ENCODE measurements at regions not wholly inside any gene's neighbourhood (a gene's known extent, or its start where the extent isn't known, plus 50 kb on each side); places are given as distances from the start of the nearest gene placed in this dataset.
"Not testable (repeated sequence)": the region's sequence is repeated elsewhere in the genome, so short reads cannot be mapped to it uniquely, and the experiment has no call there.

DNA sequence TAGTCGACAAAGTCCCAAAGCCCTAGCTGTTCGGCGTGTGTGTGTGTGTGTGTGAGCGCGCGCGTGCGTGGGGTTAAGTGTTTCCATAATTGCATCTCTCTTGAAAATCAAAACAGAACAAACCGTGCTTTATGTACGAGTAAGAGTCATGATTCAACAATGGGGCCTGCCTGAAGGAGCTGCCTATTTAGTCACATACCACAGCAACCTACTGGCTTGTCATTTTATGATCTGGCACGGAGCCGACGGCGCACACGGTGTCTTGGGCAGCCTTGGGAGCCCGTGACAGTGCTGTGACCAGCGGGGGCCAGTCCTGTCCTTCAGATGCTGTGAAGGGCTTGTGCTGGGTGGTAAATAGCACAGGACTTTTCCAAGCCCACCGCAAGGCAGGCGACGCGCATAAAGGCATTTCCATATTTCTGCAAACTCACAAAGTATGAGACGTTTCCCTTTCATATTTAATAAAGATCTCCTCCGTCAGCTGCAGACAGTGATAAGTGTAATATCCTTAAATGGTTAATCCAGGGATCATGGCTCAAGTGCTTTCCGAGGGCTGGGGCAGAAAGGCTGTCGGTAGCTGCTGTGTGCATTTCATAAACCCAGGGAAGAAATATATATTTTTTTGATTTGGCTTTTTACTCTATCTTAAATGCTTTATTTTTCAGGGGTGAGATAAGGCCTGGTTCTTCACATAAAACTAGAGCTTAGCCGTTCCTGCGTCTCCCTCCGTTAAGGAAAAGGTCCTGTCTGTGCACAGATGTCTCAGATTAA lies 270.2 kb upstream of the IRX1 start:
- Mint-ChIP-seq H3K27me3 (ENCODE audit: low read depth) (no peaks in the 10 kb centered on the region), H3K27ac (no peak overlapping the region), H3K4me1 (ENCODE audit: low read depth) (no peaks in the 10 kb centered on the region)

DNA sequence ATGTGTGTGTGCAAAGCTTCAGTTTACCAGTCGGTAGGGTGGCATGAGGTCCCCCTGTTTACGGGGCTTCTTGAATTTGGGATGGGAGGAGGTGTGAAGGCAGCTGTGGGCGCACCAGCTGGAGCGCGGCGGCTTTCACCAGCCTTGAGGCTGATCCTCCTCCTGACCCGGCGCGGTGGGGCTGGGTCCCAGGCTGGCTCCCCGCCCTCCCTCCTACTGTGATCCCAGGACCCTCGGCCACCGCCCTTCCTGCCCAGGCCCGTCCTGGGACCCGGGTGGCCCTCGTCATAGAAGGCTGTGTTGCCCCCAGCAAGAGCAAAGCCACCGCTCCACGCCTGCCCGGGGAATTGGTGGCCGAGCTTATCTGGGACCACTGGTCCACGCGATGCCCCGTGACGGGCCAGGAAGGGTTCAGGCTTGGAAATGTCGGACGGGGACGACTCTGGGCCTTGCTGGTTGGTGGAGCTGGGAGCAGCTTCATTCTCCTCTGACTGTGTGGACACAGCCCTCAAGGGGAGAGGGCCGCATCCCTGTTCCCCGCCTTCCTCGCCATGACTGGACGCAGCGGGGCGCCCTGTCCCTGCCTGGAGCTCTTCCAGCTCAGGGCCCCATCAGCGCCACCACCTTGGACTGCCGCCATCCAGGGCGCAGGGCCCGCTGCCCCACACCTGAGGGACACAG lies 271.1 kb upstream of the IRX1 start:
- Mint-ChIP-seq H3K36me3 (ENCODE audit: low read depth) (no peaks in the 10 kb centered on the region), H3K27ac (no peak overlapping the region), H3K4me3 (no peak overlapping the region), H3K4me1 (ENCODE audit: low read depth) (no peaks in the 10 kb centered on the region), H3K9me3 (peaks cover 5% of the 10 kb centered on the region), H3K27me3 (ENCODE audit: low read depth) (no peaks in the 10 kb centered on the region)

More for the DNA sequence above, 270.2 kb upstream of the IRX1 start:
- Mint-ChIP-seq H3K4me3 (no peak overlapping the region), H3K36me3 (ENCODE audit: low read depth) (no peaks in the 10 kb centered on the region), H3K9me3 (peaks cover 5% of the 10 kb centered on the region)

DNA sequence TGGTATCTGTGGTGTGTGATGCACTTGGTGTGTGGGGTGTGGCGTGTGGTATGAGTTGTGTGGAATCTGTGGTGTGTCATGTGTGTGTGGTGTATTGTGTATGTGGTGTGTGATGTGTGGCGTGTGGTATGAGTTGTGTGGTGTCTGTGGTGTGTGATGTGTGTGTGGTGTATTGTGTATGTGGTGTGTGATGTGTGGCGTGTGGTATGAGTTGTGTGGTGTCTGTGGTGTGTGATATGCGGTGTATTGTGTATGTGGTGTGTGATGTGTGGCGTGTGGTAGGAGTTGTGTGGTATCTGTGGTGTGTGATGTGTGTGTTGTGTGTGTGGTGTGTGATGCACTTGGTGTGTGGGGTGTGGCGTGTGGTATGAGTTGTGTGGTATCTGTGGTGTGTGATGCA lies 271.7 kb upstream of the IRX1 start:
- not testable (repeated sequence) for H3K9me3 Mint-ChIP-seq; H3K4me3 Mint-ChIP-seq; H3K27ac Mint-ChIP-seq; H3K27me3 Mint-ChIP-seq (ENCODE audit: low read depth); H3K36me3 Mint-ChIP-seq (ENCODE audit: low read depth); H3K4me1 Mint-ChIP-seq (ENCODE audit: low read depth)

DNA sequence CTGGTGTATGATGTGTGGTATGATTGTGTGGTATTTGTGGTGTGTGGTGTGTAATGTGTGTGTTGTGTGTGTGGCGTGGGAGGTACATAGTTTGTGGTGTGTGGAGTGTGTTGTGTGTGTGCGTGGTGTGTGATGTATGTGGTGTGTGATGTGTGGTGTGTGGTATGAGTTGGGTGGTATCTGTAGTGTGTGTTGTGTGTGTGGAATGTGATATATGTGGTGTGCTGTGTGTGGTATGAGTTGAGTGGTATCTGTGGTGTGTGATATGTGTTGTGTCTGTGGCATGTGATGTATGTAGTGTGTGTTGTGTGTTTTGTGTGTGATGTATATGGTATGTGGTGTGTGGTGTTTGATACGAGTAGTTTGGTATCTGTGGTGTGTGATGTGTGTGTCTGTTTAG lies 272.5 kb upstream of the IRX1 start:
- Mint-ChIP-seq H3K27me3 (ENCODE audit: low read depth) (no peaks in the 10 kb centered on the region), H3K4me1 (ENCODE audit: low read depth) (no peaks in the 10 kb centered on the region), H3K4me3 (no peak overlapping the region), H3K9me3 (peaks cover 5% of the 10 kb centered on the region), H3K36me3 (ENCODE audit: low read depth) (no peaks in the 10 kb centered on the region), H3K27ac (no peak overlapping the region)

DNA sequence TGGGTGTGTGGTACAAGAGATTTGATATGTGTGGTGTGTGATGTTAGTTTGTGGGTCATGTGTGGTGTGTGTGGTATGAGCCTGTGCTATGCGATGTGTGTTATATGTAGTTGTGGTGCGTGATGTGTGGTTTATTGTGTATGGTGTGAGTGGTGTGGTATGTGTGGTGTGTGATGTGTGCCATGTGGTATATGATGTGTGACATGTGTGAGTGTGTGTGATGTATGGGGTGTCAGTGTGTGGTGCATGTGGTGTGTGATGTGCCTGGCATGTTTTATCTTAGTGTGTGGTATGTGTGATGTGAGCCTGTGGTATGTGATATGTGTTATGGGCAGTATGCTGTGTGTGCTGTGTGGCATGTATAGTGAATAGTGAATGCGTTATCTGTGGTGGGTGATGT lies 273.0 kb upstream of the IRX1 start:
- Mint-ChIP-seq H3K9me3 (peaks cover 5% of the 10 kb centered on the region), H3K4me3 (no peak overlapping the region), H3K4me1 (ENCODE audit: low read depth) (no peaks in the 10 kb centered on the region), H3K27ac (no peak overlapping the region), H3K27me3 (ENCODE audit: low read depth) (no peaks in the 10 kb centered on the region), H3K36me3 (ENCODE audit: low read depth) (no peaks in the 10 kb centered on the region)

DNA sequence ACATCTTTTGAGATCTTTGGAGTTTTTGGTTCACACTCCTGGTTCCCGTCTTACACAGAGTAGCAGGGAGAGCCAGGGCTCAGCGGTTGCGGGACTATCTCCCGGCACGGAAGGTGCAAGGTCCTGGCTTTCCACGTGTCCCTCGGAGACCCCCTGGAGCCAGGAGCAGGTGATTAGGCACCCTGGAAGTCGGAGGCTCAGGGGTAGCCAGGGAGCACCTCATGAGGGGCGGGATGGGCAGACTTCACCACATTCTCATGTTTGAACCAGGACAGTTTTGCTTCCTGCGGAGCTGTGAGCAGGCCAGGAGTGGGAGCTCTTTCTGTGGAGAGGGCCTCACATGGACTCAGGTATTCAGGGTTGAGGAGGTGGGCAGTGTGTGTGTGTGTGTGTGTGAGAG lies 273.7 kb upstream of the IRX1 start:
- Mint-ChIP-seq H3K27me3 (ENCODE audit: low read depth) (no peaks in the 10 kb centered on the region), H3K27ac (no peak overlapping the region), H3K36me3 (ENCODE audit: low read depth) (no peaks in the 10 kb centered on the region), H3K9me3 (peaks cover 5% of the 10 kb centered on the region), H3K4me3 (no peak overlapping the region), H3K4me1 (ENCODE audit: low read depth) (no peaks in the 10 kb centered on the region)

DNA sequence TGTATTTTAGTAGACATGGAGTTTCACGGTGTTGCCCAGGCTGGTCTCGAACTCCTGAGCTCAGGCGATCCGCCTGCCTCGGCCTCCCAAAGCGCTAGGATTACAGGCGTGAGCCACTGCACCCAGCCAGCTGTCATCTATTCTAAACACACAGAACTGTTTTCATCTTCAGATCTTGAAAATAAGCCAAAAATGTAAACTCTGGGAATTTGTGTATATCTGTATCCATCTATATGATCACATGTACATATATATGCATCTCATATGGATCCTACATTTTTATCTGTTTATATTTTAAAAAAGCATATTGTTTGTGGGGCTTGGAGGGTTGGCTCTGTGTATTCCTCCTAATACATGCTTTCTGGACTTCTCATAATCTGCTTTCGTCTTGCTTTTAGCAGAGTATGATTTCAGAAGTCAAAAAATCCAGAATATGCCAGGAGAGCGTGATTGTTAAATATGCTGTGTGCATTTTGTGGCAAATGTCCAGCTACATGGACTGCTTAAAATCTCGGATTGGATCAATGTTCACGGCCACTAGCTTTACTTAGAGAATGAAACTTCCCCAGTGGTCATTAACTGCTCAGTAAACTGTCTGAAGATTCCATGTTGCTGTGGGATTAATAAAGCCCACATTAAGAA lies 274.4 kb upstream of the IRX1 start:
- Mint-ChIP-seq H3K9me3 (peaks cover 5% of the 10 kb centered on the region), H3K36me3 (ENCODE audit: low read depth) (no peaks in the 10 kb centered on the region), H3K4me1 (ENCODE audit: low read depth) (no peaks in the 10 kb centered on the region), H3K27me3 (ENCODE audit: low read depth) (no peaks in the 10 kb centered on the region), H3K27ac (no peak overlapping the region), H3K4me3 (no peak overlapping the region)

DNA sequence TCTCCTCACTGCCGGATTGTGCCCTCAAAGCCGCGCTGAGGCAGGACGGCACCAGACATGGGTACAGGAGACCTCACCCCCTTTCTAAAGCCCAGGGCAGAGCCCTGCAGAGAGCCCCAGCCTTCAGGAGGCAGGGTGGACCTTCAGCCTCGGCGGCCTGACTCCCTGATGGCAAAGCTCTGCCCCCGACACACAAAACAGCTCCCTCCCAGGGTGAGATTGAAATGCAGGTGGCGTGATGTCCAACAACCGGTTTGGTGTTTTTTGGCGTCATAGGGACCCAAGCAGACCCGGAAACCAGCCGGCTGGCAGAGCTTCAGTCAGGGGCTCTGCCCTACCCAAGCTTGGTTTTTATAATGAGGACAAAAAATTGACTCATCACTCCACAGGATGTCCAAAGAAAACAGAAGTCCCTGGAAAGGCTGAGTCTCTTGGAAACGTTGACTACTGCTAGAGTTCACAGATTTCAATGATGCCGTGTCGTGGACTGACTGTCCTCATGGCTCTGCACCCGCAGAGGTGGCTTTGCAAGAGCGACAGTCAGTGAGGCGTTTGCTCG lies 275.2 kb upstream of the IRX1 start:
- Mint-ChIP-seq H3K4me3 (no peak overlapping the region), H3K4me1 (ENCODE audit: low read depth) (no peaks in the 10 kb centered on the region), H3K27me3 (ENCODE audit: low read depth) (no peaks in the 10 kb centered on the region), H3K9me3 (peaks cover under 1% of the 10 kb centered on the region), H3K36me3 (ENCODE audit: low read depth) (no peaks in the 10 kb centered on the region), H3K27ac (no peak overlapping the region)

DNA sequence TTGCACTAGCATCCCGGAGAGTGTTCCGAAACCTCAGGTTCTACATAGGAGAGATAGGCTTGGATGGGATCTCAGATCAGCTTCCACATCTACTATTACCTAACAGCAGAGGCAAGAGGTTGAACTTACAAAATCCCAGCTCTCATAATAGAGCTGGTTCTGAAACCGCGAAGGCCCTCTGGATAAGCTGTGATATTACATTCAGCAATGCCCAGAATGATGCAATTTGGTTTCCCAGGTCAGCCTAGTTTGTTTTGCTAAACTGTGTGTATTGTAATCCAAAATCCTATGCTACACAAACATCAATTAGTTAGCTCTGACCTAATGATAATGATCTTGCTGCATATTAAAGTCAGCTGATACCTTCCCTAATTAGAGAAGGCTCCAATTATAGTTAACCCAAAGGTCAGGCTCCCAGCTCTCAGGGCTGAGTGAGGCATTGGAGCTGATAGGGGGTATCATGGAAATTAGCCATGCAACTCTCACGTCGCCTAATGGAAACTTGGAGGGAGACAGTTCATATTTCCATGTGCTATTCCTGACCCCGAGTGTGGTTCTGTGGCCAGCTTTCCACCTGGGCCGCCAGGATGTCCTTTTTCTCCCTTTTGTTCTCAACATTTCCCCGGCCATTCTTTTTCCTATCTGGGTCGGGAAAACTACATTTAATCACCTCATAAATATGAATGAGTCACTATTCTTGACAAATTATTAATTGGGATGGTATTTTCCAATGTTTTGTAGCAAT lies 278.4 kb upstream of the IRX1 start:
- no peaks in the 10 kb centered on the region for H3K27me3 Mint-ChIP-seq (ENCODE audit: low read depth)
- H3K9me3 Mint-ChIP-seq: peaks cover 14% of the 10 kb centered on the region
- H3K27ac Mint-ChIP-seq: no peak overlapping the region
- no peaks in the 10 kb centered on the region for H3K36me3 Mint-ChIP-seq (ENCODE audit: low read depth)
- H3K4me1 Mint-ChIP-seq (ENCODE audit: low read depth): no peaks in the 10 kb centered on the region
- no peak overlapping the region for H3K4me3 Mint-ChIP-seq

DNA sequence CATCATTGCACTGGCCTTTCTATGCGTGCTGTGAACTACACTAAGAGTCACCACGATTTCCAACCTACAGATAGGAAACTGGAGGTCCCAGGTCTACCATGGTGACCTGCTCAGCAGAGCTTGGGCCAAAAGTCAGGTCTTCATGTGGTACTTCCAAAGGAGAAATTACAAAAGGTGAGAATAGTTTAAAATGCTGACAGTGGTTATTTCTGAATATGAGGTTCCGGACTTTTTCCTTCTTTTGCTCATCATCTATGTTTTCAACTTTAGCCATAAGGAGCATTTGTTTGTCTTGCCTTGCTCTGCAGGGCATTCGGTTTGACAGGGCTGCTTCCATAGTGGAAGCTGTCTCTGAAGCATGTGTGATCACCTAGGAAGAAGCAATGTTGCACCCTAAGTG lies 282.1 kb upstream of the IRX1 start:
- Mint-ChIP-seq H3K36me3 (ENCODE audit: low read depth) (no peaks in the 10 kb centered on the region), H3K27me3 (ENCODE audit: low read depth) (no peaks in the 10 kb centered on the region), H3K27ac (no peak overlapping the region), H3K4me1 (ENCODE audit: low read depth) (no peaks in the 10 kb centered on the region), H3K9me3 (peaks cover 18% of the 10 kb centered on the region), H3K4me3 (no peak overlapping the region)

DNA sequence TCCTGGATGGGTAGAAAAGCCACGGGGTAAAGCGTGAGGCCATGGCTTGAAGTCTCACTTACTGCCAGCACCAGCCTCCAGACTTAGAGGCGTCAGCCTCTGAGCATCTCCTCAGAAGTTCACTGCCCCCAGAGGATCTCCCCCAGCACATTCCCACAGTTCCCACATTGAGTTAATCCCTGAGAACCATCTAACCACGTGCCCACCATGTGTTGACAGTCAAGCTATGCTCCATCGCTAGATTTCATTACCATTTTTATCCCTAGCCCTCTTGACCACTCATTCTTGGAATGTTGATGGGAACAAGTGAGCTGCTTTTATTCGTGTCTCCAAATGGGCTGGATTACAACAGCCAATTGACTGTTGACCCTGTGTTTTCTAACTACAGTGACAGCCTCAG lies 283.3 kb upstream of the IRX1 start:
- Mint-ChIP-seq H3K27ac (no peak overlapping the region), H3K4me3 (no peak overlapping the region), H3K4me1 (ENCODE audit: low read depth) (no peaks in the 10 kb centered on the region), H3K36me3 (ENCODE audit: low read depth) (no peaks in the 10 kb centered on the region), H3K27me3 (ENCODE audit: low read depth) (no peaks in the 10 kb centered on the region), H3K9me3 (peaks cover 18% of the 10 kb centered on the region)

DNA sequence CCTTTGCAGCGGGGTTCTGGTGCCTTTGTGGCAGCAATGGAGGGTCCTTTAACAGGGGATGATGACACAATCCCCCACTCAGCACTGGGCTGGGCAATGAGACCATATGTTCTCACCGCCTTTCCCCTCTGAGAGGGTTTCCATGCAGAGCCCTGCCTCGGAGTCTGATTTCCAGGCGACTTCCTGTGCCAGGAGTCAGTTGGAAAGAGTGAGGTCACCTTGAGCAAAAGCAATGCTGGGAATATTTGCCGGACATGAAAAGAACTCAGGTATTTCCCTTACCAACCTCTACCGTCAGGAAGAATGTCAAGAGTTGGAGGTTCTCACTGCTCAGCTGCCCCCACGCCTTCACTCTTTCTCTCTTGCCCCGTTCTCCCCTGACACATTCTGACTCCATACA lies 284.2 kb upstream of the IRX1 start:
- no peaks in the 10 kb centered on the region for H3K36me3 Mint-ChIP-seq (ENCODE audit: low read depth)
- H3K27me3 Mint-ChIP-seq (ENCODE audit: low read depth): no peaks in the 10 kb centered on the region
- H3K4me3 Mint-ChIP-seq: no peak overlapping the region
- H3K4me1 Mint-ChIP-seq (ENCODE audit: low read depth): no peaks in the 10 kb centered on the region
- H3K27ac Mint-ChIP-seq: no peak overlapping the region
- peaks cover 18% of the 10 kb centered on the region for H3K9me3 Mint-ChIP-seq

DNA sequence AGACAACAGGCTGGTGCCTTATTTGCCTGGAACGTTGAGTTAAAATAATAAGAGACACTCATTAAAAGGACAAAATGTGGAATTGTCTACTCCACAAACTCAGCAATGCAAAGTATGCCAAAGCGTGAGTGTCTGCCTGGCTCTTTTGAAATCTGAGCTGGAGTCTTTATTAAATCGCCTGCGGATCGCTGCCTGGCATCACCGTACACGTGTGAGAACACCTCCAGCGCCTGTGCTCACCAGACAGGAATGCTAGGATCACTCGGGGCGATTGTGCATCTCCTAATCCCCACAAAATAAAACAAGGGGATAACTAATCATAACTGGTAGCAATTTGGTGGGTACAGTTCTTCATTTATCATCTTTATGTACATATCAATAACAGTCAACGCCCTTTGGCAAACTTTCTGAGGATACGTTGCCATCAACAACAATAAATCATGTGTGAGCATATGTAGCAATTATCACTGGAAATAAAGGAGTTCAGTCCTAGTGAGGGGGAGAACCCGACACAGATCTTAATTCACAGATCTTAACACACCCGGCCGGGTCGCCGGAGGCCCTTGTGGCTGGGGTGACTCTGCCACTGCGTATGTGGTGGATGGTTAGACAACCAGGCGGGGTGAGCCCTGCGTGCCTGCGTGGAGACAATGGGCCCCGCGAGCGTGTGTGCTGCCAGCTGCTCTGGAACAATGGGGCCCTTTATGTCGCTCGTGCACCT lies 284.9 kb upstream of the IRX1 start:
- Mint-ChIP-seq H3K27ac (no peak overlapping the region), H3K4me3 (no peak overlapping the region), H3K9me3 (peaks cover 18% of the 10 kb centered on the region), H3K36me3 (ENCODE audit: low read depth) (no peaks in the 10 kb centered on the region), H3K4me1 (ENCODE audit: low read depth) (no peaks in the 10 kb centered on the region), H3K27me3 (ENCODE audit: low read depth) (no peaks in the 10 kb centered on the region)

DNA sequence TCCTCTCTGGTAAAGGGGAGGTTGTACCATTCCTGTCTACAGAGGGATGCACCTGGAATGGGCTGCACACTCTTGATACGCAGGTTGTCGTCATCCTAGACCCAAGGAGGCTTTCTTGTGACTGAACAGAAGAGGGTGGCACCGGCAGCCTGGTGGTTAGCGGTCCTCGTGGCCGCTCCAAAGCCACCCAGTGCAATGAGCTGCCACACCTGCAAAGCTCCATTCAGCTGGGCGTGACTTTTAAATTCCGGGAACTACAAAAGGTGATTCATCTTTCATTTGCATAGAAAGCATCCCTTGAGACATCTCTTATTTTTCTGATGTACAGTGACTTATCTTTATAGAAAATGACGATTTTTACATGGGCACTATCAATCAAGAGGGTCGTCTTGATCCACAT lies 286.1 kb upstream of the IRX1 start:
- H3K9me3 Mint-ChIP-seq: peaks cover 16% of the 10 kb centered on the region
- no peaks in the 10 kb centered on the region for H3K4me1 Mint-ChIP-seq (ENCODE audit: low read depth)
- no peaks in the 10 kb centered on the region for H3K36me3 Mint-ChIP-seq (ENCODE audit: low read depth)
- H3K4me3 Mint-ChIP-seq: no peak overlapping the region
- no peaks in the 10 kb centered on the region for H3K27me3 Mint-ChIP-seq (ENCODE audit: low read depth)
- H3K27ac Mint-ChIP-seq: no peak overlapping the region
